Middle frontal gyrus (tissue), 1 donor: ENCODE measurements at regions not wholly inside any gene's neighbourhood (a gene's known extent, or its start where the extent isn't known, plus 50 kb on each side); places are given as distances from the start of the nearest gene placed in this dataset.
"Not testable (repeated sequence)": the region's sequence is repeated elsewhere in the genome, so short reads cannot be mapped to it uniquely, and the experiment has no call there.

Experiments used
- DNase-seq: peaks from one replicate; pipeline ENCODE4 v3.0.0-alpha.2; 2015; ENCODE audit warnings: low spot score; ENCODE audit errors: extremely low spot score

DNA sequence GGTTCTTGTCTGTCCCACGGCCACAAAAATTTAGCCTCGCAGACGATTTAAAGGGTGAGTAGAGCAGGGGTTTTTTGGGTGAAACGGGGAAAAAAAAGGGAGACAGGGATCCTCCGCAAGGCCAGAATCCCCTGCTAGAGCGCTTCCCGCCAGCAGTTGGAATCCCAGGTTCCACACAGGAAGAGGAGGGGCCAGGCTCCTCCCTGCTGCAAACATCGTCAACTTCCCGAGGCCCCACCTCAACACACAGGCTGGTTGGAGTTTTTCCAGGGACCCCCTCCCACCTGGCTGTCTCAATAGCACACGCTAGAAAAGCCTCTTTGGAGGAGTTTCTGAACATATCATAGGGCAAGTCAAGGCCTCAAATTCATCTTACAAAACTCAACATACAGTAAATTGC is 112.7 kb downstream of the MTERF1 start:
- DNase-seq = no peak

- no peak for DNase-seq
Observed at GRCh38 chr7:91771394-91771793, 109.1 kb downstream of the MTERF1 start.

GRCh38 chr7:91771921-91772815 is 108.3 kb downstream of the MTERF1 start:
- no peak for DNase-seq

- no peak for DNase-seq
Observed at GRCh38 chr7:91776171-91776570, 104.3 kb downstream of the MTERF1 start.

DNA sequence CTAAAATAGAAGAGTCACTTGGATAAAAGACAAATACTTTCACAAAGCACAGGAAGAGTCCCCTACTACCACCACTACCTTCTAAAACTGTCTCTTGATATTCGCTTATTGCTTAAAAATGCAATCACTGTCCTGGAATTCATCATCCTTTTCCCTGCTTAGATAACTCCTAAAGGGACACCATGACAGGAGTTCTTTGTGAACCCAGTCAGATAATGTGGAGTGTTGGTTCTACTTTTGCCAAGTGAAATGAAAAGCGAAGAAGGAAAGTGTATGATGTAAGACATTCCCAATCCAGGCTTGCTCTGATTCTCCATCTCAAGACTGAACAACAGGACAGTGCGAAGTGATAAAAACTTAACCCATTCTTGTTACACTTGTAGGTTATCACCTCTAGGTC is 103.0 kb downstream of the MTERF1 start:
- no peak for DNase-seq

GRCh38 chr7:91778416-91778815 is 102.1 kb downstream of the MTERF1 start:
- DNase-seq = no peak

- no peak for DNase-seq
Observed at GRCh38 chr7:91780521-91780920, 100.0 kb downstream of the MTERF1 start.

GRCh38 chr7:91784469-91784868 is 96.0 kb downstream of the MTERF1 start:
- no peak for DNase-seq

GRCh38 chr7:91787931-91788330 is 92.6 kb downstream of the MTERF1 start:
- DNase-seq = no peak

DNA sequence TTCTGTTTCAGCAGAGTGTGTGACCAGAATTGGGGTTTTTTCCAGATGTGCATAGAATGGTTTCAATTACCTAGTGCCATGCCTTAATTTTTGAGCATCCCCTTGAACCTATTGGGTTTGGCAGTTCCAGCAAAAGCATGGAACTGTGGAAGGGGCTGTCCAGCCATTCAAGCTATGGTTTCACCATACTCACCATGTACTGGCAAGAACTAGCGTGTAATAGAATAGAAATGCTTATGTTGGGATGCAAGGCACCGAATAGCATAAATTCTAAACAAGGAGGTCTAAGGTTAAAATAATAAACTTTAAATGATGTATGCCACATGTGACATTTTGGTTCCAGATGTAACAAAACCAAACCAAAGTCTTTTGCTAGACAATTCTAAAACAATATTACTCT is 91.4 kb downstream of the MTERF1 start:
- no peak for DNase-seq

DNA sequence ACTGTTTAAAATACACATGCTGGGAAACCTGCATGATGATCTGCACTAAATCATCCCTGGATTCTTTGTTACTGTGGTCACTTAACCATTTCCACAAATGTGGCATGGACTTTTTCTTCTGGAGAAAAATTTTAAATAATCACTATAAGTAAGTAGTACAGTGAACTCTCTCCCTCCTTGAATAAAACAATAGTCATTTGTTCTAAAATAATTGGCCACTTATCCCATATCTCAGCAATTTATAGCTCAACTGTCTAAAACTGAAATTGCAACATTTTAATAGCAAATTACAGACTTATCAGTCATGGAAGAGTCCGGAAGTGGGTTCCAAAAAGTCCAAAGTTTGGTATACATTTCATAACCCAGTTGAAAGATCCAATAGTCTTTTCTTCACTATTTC is 90.9 kb downstream of the MTERF1 start:
- DNase-seq = no peak

- not testable (repeated sequence) for DNase-seq
Observed at GRCh38 chr7:91790646-91791045, 89.9 kb downstream of the MTERF1 start.

DNA sequence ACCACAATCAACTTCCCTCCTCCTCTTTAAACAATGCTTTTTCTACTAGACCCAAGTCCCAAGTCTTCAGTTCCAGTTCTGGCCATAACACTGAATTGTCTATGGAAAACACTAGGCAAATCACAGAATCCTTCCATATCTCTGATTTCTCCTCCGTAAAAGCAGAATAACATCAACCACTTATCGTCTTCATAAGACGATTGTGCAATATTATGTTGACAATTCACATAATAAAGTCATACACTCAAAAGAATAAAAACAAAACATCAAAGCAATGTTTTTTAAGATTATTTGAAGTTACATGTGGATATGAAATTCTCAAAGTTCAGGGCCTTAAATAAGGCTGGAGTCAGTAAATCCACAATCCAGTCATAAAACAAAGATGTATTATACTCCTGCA is 84.4 kb downstream of the MTERF1 start:
- no peak for DNase-seq

DNA sequence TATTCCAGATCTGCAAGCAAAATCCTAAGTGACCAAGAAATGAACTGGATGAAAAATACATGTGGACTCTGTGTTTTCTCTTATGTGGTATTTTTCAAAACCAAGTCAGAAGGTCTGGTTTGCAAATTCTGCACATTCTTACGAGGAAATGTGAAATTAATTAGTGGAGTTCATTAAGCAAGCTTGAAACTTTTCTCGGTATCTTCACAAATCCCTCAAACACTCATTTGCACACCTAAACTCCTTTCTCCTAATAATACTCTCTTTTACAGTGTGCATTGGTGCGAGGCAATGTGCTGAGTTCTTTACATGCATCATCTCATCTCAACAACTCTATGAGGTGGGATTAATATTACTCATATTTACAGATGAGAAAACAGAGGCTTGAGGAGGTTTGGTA is 82.1 kb downstream of the MTERF1 start:
- DNase-seq = no peak

DNA sequence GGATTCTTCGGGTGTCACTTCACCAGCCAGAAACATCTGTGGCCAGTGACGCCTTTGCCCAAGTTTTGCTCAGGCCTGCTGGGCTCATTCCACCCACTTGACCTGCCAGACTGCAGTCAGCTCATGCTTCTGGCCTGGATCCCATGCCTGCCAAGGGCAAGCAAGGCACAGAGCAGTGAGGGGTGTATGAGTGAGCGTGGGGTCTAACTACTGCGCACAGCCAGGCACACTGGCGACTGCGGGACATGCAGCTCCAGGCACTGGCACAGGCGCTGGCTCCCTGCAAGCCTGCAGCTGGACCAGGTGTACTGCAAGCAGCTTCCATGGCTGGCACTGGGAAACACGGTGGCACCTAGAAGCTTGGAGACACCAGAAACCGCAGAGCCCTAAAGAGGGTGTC is 80.1 kb downstream of the MTERF1 start:
- DNase-seq = no peak

DNA sequence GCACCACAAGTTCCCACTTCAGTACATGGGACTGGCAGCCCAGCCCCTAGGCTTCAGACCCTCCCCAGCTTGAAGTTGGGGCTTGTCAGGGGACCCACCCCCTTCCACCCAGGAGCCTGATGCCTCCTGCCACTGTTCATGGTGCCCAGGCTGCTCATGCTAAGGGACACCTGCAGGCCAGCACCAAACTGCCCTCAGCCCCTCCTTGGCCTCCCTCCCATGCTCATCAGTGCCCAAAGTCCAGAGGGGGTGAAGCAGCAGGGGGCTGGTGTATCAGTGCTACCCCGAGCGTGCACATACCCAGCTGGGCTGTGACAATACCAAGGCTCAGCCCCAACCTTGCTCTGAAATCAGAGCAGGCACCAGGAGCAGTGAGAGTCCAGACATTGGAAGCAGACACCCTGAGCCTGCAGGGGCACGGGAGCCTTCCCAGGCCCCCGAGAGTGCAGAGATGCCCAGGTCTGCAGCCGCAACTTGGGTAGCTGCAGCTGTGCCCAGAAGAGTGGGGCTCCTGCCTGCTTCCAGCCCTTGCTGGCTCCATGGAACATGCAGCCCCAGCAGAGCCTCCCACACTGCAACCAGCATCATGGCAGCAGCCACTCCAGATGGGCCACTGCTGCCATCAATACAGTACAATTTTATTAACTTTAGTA is 79.0 kb downstream of the MTERF1 start:
- no peak for DNase-seq

DNA sequence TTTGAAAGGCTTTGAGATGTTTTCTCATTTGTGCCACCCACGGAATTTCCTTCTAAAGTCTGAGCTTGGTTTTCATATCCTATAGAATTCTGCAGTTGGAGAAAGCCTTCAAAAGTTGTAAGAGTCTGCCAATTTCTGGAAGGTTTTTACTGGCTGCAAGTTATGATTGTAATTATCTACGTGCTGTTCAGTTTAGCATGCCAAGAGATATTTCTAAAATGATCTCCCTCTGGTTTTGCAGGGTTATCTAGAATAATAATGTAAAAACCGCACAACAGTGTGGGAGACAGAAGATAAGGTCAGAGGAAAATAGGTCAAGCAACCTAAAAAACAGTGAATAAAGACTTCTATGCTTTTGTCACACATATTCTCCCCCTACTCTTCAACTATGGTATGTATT is 69.3 kb downstream of the MTERF1 start:
- DNase-seq = no peak

DNA sequence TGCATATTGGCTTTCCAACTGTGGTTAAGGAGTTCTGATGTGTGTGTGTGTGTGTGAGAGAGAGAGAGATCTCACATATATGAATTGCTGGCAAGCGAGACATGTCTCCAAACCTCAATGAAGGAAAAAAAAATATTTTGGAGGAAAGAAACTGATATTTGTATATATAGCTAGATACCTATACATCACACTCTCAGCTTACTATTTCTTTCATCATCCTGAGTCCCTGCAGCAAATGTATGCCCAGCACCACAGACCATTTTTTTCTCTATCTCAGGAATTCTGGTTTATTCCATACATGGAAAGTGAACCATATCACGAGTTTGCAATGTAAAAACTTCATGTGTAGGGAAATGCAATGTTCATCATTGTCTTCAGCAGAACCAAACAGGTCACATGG is 68.9 kb downstream of the MTERF1 start:
- DNase-seq = no peak

- no peak for DNase-seq
Observed at GRCh38 chr7:91812388-91812787, 68.1 kb downstream of the MTERF1 start.

DNA sequence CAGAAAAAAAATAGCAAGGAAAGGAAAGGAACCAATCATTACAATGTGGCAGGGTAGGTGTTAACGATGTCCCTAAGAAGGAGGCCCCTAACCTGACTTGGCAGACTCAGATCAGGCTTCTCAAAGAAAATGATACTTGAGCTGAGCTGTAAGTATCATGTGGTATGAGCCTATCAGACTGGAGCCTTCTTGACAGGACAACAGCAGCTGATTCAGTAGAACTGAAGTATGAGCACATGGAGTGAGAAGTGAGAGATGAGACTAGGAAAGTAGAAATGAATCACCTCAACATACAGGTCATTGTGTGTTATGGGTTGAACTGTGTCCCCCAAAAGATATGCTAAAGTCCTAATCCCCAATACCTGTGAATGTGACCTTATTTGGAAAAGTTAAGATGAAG is 66.3 kb downstream of the MTERF1 start:
- no peak for DNase-seq
